GM12878 (cell line): ENCODE measurements at regions not wholly inside any gene's neighbourhood (a gene's known extent, or its start where the extent isn't known, plus 50 kb on each side); places are given as distances from the start of the nearest gene placed in this dataset.

ENCODE experiments used
- ATAC-seq: fragments of 200-7000 bp; cut with Tn5 transposase; 3 replicates; pipeline ENCODE4 v1.9.1; 2020; ENCODE audit warnings: mild to moderate bottlenecking, moderate library complexity
- BruUV-seq: library from RNA; stranded (reverse); fragments of 400-500 nt; replicated peaks from 2 replicates; lab custom pipeline; 2021; lab: Mats Ljungman, UMichigan
- CTCF ChIA-PET: fragments of 300-600 bp; sonication (Branson Sonifier 250); formaldehyde crosslinking; extraction: SDS; loops from one replicate; lab custom pipeline; 2021; ENCODE audit warnings: inconsistent platforms; lab: Yijun Ruan, JAX
- POLR2A ChIA-PET: fragments of 350-600 bp; formaldehyde crosslinking; extraction: SDS; loops from one replicate; lab custom pipeline; 2021; ENCODE audit warnings: inconsistent platforms; lab: Charles Lee
- RAD21 ChIA-PET: fragments of 300-600 bp; sonication (Branson Sonifier 250); formaldehyde crosslinking; loops from one replicate; lab custom pipeline; 2023; ENCODE audit warnings: antibody characterized with exemption; ENCODE audit not compliant: unreplicated experiment; lab: Charles Lee
- SMC1A ChIA-PET: fragments of 300-600 bp; sonication (Branson Sonifier 250); formaldehyde crosslinking; loops from one replicate; lab custom pipeline; 2023; ENCODE audit not compliant: unreplicated experiment, uncharacterized antibody; lab: Charles Lee
- DNase-seq: peaks from one replicate; pipeline ENCODE4 v3.0.0-alpha.2; 2011; ENCODE audit warnings: low read depth, low spot score
- FAIRE-seq: peaks from 3 replicates; lab custom pipeline; 2011; peaks lifted over from hg19 to GRCh38; lab: Jason Lieb, UNC
- H2AFZ ChIP-seq: 2 replicates; pipeline ENCODE4 v1.6.0; 2011; ENCODE audit warnings: low read depth, low read length, control low read depth; ENCODE audit not compliant: control insufficient read depth
- H3K27ac ChIP-seq: 2 replicates; pipeline ENCODE4 v1.5.1; 2011; ENCODE audit warnings: control low read depth; ENCODE audit not compliant: control insufficient read depth, insufficient read depth
- H3K27me3 ChIP-seq, 2 experiments: replicated peaks in 1 of 2; 2 replicates each; pipeline versions ENCODE4 v1.6.0 to v1.6.1; 2011; ENCODE audit warnings: low read length in 1 of 2; ENCODE audit not compliant: control insufficient read depth in 2 of 2, insufficient read depth in 2 of 2
- H3K36me3 ChIP-seq, 2 experiments: 2 replicates each; pipeline ENCODE4 v1.5.1; 2011; ENCODE audit warnings: low read length in 1 of 2; ENCODE audit not compliant: control insufficient read depth in 2 of 2, insufficient read depth in 2 of 2
- H3K4me1 ChIP-seq: 2 replicates; pipeline ENCODE4 v1.6.1; 2011; ENCODE audit warnings: mild to moderate bottlenecking, low read length, moderate library complexity, mixed read lengths; ENCODE audit not compliant: control insufficient read depth, insufficient read depth
- H3K4me2 ChIP-seq: 2 replicates; pipeline ENCODE4 v1.6.0; 2011; ENCODE audit warnings: control low read depth; ENCODE audit not compliant: control insufficient read depth, insufficient read depth
- H3K4me3 ChIP-seq: fragments of 200-600 bp; sonication (generic); 2 replicates; pipeline ENCODE4 v1.5.1; 2016
- H3K79me2 ChIP-seq: 2 replicates; pipeline ENCODE4 v1.6.0; 2011; ENCODE audit warnings: low read length; ENCODE audit not compliant: control insufficient read depth, insufficient read depth
- H3K9ac ChIP-seq: 2 replicates; pipeline ENCODE4 v1.8.0; 2011; ENCODE audit warnings: low read length, control low read depth, mixed read lengths; ENCODE audit not compliant: control insufficient read depth, insufficient read depth
- H3K9me3 ChIP-seq: replicated peaks from 3 replicates; pipeline ENCODE4 v1.5.1; 2011; ENCODE audit warnings: mild to moderate bottlenecking, low read length; ENCODE audit not compliant: control insufficient read depth, insufficient read depth
- H4K20me1 ChIP-seq: 2 replicates; pipeline ENCODE4 v1.6.0; 2011; ENCODE audit not compliant: control insufficient read depth, insufficient read depth
- BRCA1 ChIP-seq: IDR thresholded peaks from 2 replicates; pipeline ENCODE4 v1.6.1; 2011; ENCODE audit warnings: low read depth, low read length, improper control_type of control experiment
- CBFB ChIP-seq: IDR thresholded peaks from 2 replicates; pipeline ENCODE4 v1.6.1; 2016; ENCODE audit warnings: antibody characterized with exemption, low read depth
- HDAC2 ChIP-seq: fragments of 200-600 bp; sonication (generic); IDR thresholded peaks from 2 replicates; pipeline ENCODE4 v1.6.1; 2017
- IKZF2 ChIP-seq, 2 experiments: fragments of 450-650 bp; IDR thresholded peaks; 2 replicates each; pipeline ENCODE4 v1.6.1; 2017; ENCODE audit warnings: mild to moderate bottlenecking in 2 of 2, moderate library complexity in 2 of 2
- KAT2A ChIP-seq: conservative IDR thresholded peaks from 2 replicates; pipeline ENCODE4 v1.6.1; 2011; ENCODE audit warnings: low read depth, low read length; ENCODE audit not compliant: control insufficient read depth
- POLR2AphosphoS2 ChIP-seq: IDR thresholded peaks from 2 replicates; pipeline ENCODE4 v1.6.1; 2011; ENCODE audit warnings: low read depth, mild to moderate bottlenecking, low read length, improper control_type of control experiment, moderate library complexity
- RFX5 ChIP-seq: IDR thresholded peaks from 2 replicates; pipeline ENCODE4 v1.6.1; 2011; ENCODE audit warnings: low read depth, low read length, improper control_type of control experiment
- SIX5 ChIP-seq: IDR thresholded peaks from 2 replicates; pipeline ENCODE4 v1.6.1; 2011; ENCODE audit warnings: mild to moderate bottlenecking, low read depth, low read length, moderate library complexity; ENCODE audit not compliant: severe bottlenecking
- SPI1 ChIP-seq: IDR thresholded peaks from 2 replicates; pipeline ENCODE4 v1.6.1; 2011; ENCODE audit warnings: low read depth, mild to moderate bottlenecking, low read length, moderate library complexity, borderline replicate concordance; ENCODE audit not compliant: insufficient read depth
- STAT3 ChIP-seq: IDR thresholded peaks from 2 replicates; pipeline ENCODE4 v1.6.1; 2011; ENCODE audit warnings: low read depth, low read length, improper control_type of control experiment
- TCF3 ChIP-seq: IDR thresholded peaks from 2 replicates; pipeline ENCODE4 v1.6.1; 2012; ENCODE audit warnings: low read depth, mild to moderate bottlenecking, low read length, borderline replicate concordance; ENCODE audit not compliant: insufficient read depth
- ZSCAN29 ChIP-seq: fragments of 450-650 bp; IDR thresholded peaks from 2 replicates; pipeline ENCODE4 v1.6.1; 2017; ENCODE audit warnings: mild to moderate bottlenecking, moderate library complexity
- WGBS: methylation state at CpG from one replicate; pipeline ENCODE4 v1.1.6; 2016; ENCODE audit warnings: low lambda C conversion rate; ENCODE audit not compliant: insufficient replicate concordance, insufficient coverage; ENCODE audit errors: missing lambda C conversion rate; 5-methylcytosine and 5-hydroxymethylcytosine counted together
- in situ Hi-C: fragments of 300-500 bp; cut with MboI; formaldehyde crosslinking; loops from 9 replicates; pipeline ENCODE4 v1.14.3; 2018; ENCODE audit warnings: mixed read lengths
- intact Hi-C: fragments of 100-400 bp; cut with micrococcal nuclease; formaldehyde crosslinking; loops from one replicate; pipeline ENCODE4 v1.14.2; 2022; ENCODE audit not compliant: unreplicated experiment
- TF ChIP-seq, protein P1 (sequence below): IDR thresholded peaks from 2 replicates; pipeline ENCODE4 v1.6.1; 2012; ENCODE audit warnings: low read depth, low read length, improper control_type of control experiment
- TF ChIP-seq, protein P2 (sequence below): IDR thresholded peaks from 2 replicates; pipeline ENCODE4 v1.6.1; 2012; ENCODE audit warnings: mild to moderate bottlenecking, low read depth, low read length

DNA sequence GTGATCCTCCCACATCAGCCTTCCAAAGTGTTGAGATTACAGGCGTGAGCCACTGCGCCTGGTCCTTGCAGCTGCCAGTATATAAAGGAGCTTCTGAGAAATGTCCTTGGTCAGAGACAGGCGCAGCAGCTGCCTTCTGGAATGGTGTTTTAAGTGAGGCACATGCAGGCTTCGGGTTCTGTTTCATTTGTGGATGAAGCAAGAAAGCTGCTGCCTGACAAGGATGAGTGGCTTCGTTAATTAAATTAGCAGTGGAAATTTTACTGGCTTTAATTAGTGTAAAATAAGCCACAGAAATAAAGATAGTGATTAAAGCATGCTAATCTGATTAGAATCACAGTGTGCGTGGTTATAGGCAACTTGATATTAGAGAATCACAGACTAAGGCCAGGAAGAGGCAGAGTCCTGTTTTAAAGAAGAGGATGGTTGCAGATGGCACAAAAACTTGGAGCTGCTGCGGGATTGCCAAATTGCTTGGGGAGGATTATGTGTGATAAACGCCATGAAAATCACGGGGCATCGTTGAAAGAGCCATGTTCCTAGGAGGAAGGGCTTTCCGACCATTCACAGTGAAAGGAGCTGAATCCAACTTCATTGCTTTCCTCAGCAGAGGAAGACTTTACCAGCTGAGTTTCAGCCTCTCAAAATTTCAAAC, 348.4 kb upstream of the FAT1 start (continued):
- TF ChIP-seq, protein P1, sequence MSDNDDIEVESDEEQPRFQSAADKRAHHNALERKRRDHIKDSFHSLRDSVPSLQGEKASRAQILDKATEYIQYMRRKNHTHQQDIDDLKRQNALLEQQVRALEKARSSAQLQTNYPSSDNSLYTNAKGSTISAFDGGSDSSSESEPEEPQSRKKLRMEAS: no peak
- TF ChIP-seq, all 136 proteins: peak for 0

DNA sequence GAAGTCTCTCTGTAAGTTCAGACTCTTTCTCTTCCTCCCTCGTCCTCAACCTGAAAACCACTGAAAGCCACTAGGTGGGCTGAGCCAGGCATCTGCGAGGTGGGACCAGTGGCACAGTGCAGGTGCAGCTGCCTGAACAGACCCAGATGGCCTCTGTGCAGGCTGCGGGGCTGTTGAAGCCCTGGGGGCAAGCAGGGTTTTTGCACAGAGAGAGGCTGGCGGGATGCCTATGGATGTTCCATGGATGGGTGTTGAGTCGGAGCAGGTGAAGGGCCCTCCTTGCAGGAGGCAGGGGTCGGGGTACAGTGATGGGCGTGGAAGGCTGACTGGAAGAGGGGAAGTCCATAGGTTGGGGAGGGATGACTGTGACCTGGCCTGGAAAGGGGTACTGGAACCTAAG, 350.2 kb upstream of the FAT1 start:
- no peak overlapping the region for H3K27ac ChIP-seq
- H3K27me3 ChIP-seq: no peaks in the 10 kb centered on the region
- H3K4me1 ChIP-seq: no peaks in the 10 kb centered on the region
- ChIA-PET RAD21 (no interaction called here), POLR2A (no interaction called here)
- H4K20me1 ChIP-seq: no peaks in the 10 kb centered on the region
- H3K9me3 ChIP-seq: no peaks in the 10 kb centered on the region; the same call in 2 of the 3 replicates
- intact Hi-C loops: no loop called here
- TF ChIP-seq STAT3: no peak
- TF ChIP-seq KAT2A: no peak
- TF ChIP-seq ZSCAN29: no peak
- no peak for TF ChIP-seq RFX5
- no peak for TF ChIP-seq POLR2AphosphoS2
- TF ChIP-seq SIX5: no peak
- TF ChIP-seq IKZF2 (IDR thresholded peaks at IDR 0.05): no peak
- no peak for TF ChIP-seq HDAC2
- no peak for TF ChIP-seq BRCA1
- TF ChIP-seq CBFB: no peak
- TF ChIP-seq SPI1: no peak
- no peak for TF ChIP-seq TCF3
- TF ChIP-seq, protein P2, sequence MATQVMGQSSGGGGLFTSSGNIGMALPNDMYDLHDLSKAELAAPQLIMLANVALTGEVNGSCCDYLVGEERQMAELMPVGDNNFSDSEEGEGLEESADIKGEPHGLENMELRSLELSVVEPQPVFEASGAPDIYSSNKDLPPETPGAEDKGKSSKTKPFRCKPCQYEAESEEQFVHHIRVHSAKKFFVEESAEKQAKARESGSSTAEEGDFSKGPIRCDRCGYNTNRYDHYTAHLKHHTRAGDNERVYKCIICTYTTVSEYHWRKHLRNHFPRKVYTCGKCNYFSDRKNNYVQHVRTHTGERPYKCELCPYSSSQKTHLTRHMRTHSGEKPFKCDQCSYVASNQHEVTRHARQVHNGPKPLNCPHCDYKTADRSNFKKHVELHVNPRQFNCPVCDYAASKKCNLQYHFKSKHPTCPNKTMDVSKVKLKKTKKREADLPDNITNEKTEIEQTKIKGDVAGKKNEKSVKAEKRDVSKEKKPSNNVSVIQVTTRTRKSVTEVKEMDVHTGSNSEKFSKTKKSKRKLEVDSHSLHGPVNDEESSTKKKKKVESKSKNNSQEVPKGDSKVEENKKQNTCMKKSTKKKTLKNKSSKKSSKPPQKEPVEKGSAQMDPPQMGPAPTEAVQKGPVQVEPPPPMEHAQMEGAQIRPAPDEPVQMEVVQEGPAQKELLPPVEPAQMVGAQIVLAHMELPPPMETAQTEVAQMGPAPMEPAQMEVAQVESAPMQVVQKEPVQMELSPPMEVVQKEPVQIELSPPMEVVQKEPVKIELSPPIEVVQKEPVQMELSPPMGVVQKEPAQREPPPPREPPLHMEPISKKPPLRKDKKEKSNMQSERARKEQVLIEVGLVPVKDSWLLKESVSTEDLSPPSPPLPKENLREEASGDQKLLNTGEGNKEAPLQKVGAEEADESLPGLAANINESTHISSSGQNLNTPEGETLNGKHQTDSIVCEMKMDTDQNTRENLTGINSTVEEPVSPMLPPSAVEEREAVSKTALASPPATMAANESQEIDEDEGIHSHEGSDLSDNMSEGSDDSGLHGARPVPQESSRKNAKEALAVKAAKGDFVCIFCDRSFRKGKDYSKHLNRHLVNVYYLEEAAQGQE: no peak
- TF ChIP-seq, all 136 proteins: peak for 0
- WGBS: 11% methylated on average over 7 of the region's 7 CpGs
- H3K9ac ChIP-seq: no peak overlapping the region
- H2AFZ ChIP-seq: no peak overlapping the region
- no peak overlapping the region for H3K4me3 ChIP-seq
- H3K36me3 ChIP-seq: no peaks in the 10 kb centered on the region
- DNase-seq (no peak), FAIRE-seq (no peak), ATAC-seq (no peak)
- in situ Hi-C loops: no loop called here
- H3K4me2 ChIP-seq: no peak overlapping the region
- BruUV-seq: no TSS peak
- SMC1A ChIA-PET: no interaction called here
- CTCF ChIA-PET: no interaction called here
- no peaks in the 10 kb centered on the region for H3K79me2 ChIP-seq
